NAMALWA (cell line): ENCODE measurements at regions not wholly inside any gene's neighbourhood (a gene's known extent, or its start where the extent isn't known, plus 50 kb on each side); places are given as distances from the start of the nearest gene placed in this dataset.
A peak's percentile ranks its signal among the peaks of the same experiment; 100 is the strongest.
"Not testable (repeated sequence)": the region's sequence is repeated elsewhere in the genome, so short reads cannot be mapped to it uniquely, and the experiment has no call there.

ENCODE experiments used
- DNase-seq: peaks from one replicate; pipeline ENCODE4 v3.0.0-alpha.2; 2015; ENCODE audit warnings: low spot score

- DNase-seq: no peak
Observed at GRCh38 chr13:91025442-91025841, 322.0 kb upstream of the MIR17HG start.

GRCh38 chr13:91031508-91031907 is 316.0 kb upstream of the MIR17HG start:
- DNase-seq: peak; percentile 40

- no peak for DNase-seq
Observed at GRCh38 chr13:91032104-91032503, 315.4 kb upstream of the MIR17HG start.

- DNase-seq: no peak
Observed at GRCh38 chr13:91036886-91037285, 310.6 kb upstream of the MIR17HG start.

GRCh38 chr13:91042870-91043269 is 304.6 kb upstream of the MIR17HG start:
- no peak for DNase-seq

GRCh38 chr13:91045351-91046034 is 302.0 kb upstream of the MIR17HG start:
- DNase-seq: peak; percentile 56

GRCh38 chr13:91046715-91047327 is 300.7 kb upstream of the MIR17HG start:
- no peak for DNase-seq

- DNase-seq: no peak
Observed at GRCh38 chr13:91050970-91051369, 296.5 kb upstream of the MIR17HG start.

GRCh38 chr13:91052876-91053275 is 294.6 kb upstream of the MIR17HG start:
- no peak for DNase-seq

- no peak for DNase-seq
Observed at GRCh38 chr13:91053318-91054065, 294.0 kb upstream of the MIR17HG start.

- no peak for DNase-seq
Observed at GRCh38 chr13:91054902-91055301, 292.6 kb upstream of the MIR17HG start.

- DNase-seq: peak; percentile 25
Observed at GRCh38 chr13:91056746-91057145, 290.7 kb upstream of the MIR17HG start.

- not testable (repeated sequence) for DNase-seq
Observed at GRCh38 chr13:91057507-91057906, 290.0 kb upstream of the MIR17HG start.

GRCh38 chr13:91058066-91058465 is 289.4 kb upstream of the MIR17HG start:
- DNase-seq: peak; percentile 24

- DNase-seq: no peak
Observed at GRCh38 chr13:91058919-91059318, 288.6 kb upstream of the MIR17HG start.

- DNase-seq: no peak
Observed at GRCh38 chr13:91066745-91067144, 280.7 kb upstream of the MIR17HG start.

- DNase-seq: no peak
Observed at GRCh38 chr13:91072486-91072885, 275.0 kb upstream of the MIR17HG start.

- no peak for DNase-seq
Observed at GRCh38 chr13:91074091-91074490, 273.4 kb upstream of the MIR17HG start.

- DNase-seq: no peak
Observed at GRCh38 chr13:91076830-91077229, 270.7 kb upstream of the MIR17HG start.

GRCh38 chr13:91078093-91078679 is 269.3 kb upstream of the MIR17HG start:
- peak; percentile 66 for DNase-seq

GRCh38 chr13:91079176-91079575 is 268.3 kb upstream of the MIR17HG start:
- no peak for DNase-seq

GRCh38 chr13:91085127-91085526 is 262.4 kb upstream of the MIR17HG start:
- no peak for DNase-seq
